H1 (cell line): ENCODE measurements at regions not wholly inside any gene's neighbourhood (a gene's known extent, or its start where the extent isn't known, plus 50 kb on each side); places are given as distances from the start of the nearest gene placed in this dataset.

ENCODE experiments used
- CTCF ChIA-PET: fragments of 300-600 bp; sonication (Branson Sonifier 250); formaldehyde crosslinking; loops from one replicate; lab custom pipeline; 2021; ENCODE audit not compliant: partially characterized antibody; lab: Charles Lee
- POLR2A ChIA-PET: fragments of 300-600 bp; sonication (Branson Sonifier 250); formaldehyde crosslinking; loops from one replicate; lab custom pipeline; 2021; ENCODE audit warnings: inconsistent platforms; ENCODE audit not compliant: partially characterized antibody; lab: Charles Lee
- DNase-seq, 2 experiments: peaks; one replicate each; pipeline versions ENCODE4 v3.0.0 to v3.0.0-alpha.2; 2010 to 2022; ENCODE audit warnings: low spot score in 2 of 2, low read depth in 1 of 2, mixed read lengths in 1 of 2
- FAIRE-seq: peaks from 2 replicates; lab custom pipeline; 2011; peaks lifted over from hg19 to GRCh38; lab: Jason Lieb, UNC
- H2AFZ ChIP-seq: 2 replicates; pipeline ENCODE4 v1.8.1; 2012; ENCODE audit warnings: low read length, inconsistent platforms
- H2AK5ac ChIP-seq: 2 replicates; pipeline ENCODE4 v1.6.1; 2013; ENCODE audit warnings: low read depth, low read length
- H2BK120ac ChIP-seq: replicated peaks from 2 replicates; pipeline ENCODE3; 2013; ENCODE audit warnings: low read depth, low read length, inconsistent platforms
- H2BK12ac ChIP-seq: 2 replicates; pipeline ENCODE4 v1.6.1; 2013; ENCODE audit warnings: low read depth, low read length
- H2BK15ac ChIP-seq: 2 replicates; pipeline ENCODE4 v1.6.1; 2013; ENCODE audit warnings: low read length
- H2BK20ac ChIP-seq: 2 replicates; pipeline ENCODE4 v1.6.1; 2013; ENCODE audit warnings: low read length
- H2BK5ac ChIP-seq: 2 replicates; pipeline ENCODE4 v1.6.1; 2013; ENCODE audit warnings: low read depth, low read length
- H3K14ac ChIP-seq: 2 replicates; pipeline ENCODE4 v1.6.1; 2013; ENCODE audit warnings: inconsistent platforms; ENCODE audit not compliant: insufficient read length
- H3K18ac ChIP-seq: 2 replicates; pipeline ENCODE4 v1.6.1; 2013; ENCODE audit warnings: low read length; ENCODE audit errors: extremely low read depth
- H3K23ac ChIP-seq: 2 replicates; pipeline ENCODE4 v1.6.1; 2013; ENCODE audit warnings: inconsistent platforms; ENCODE audit not compliant: insufficient read length
- H3K23me2 ChIP-seq: 2 replicates; pipeline ENCODE4 v1.6.1; 2013; ENCODE audit warnings: low read depth, low read length
- H3K27ac ChIP-seq: 2 replicates; pipeline ENCODE4 v1.6.1; 2011; ENCODE audit warnings: low read depth, low read length, inconsistent platforms
- H3K27me3 ChIP-seq, 4 experiments: replicated peaks in 1 of 4; 1 replicate in 1 of 4; 2 replicates in 3 of 4; pipeline versions ENCODE4 v1.6.1 to v1.8.1; 2011 to 2013; ENCODE audit warnings: low read length in 3 of 4, mild to moderate bottlenecking in 3 of 4, inconsistent platforms in 2 of 4, mixed read lengths in 2 of 4, moderate library complexity in 1 of 4; ENCODE audit not compliant: control insufficient read depth in 3 of 4, insufficient read depth in 3 of 4; ENCODE audit errors: extremely low read depth in 1 of 4
- H3K36me3 ChIP-seq, 4 experiments: 2 replicates each; pipeline versions ENCODE4 v1.6.1 to v1.8.1; 2011 to 2013; ENCODE audit warnings: mild to moderate bottlenecking in 4 of 4, low read length in 3 of 4, moderate library complexity in 2 of 4, control low read depth in 1 of 4, inconsistent platforms in 1 of 4; ENCODE audit not compliant: insufficient read depth in 4 of 4, control insufficient read depth in 2 of 4
- H3K4ac ChIP-seq: replicated peaks from 2 replicates; pipeline ENCODE3; 2013; ENCODE audit warnings: low read length, low read depth, mixed read lengths, inconsistent platforms; ENCODE audit not compliant: insufficient read length
- H3K4me1 ChIP-seq, 4 experiments: replicated peaks in 1 of 4; 1 replicate in 1 of 4; 2 replicates in 3 of 4; pipeline versions ENCODE4 v1.6.1 to v1.8.1; 2011 to 2013; ENCODE audit warnings: low read length in 3 of 4, inconsistent platforms in 2 of 4, mixed read lengths in 1 of 4; ENCODE audit not compliant: insufficient read depth in 4 of 4, control insufficient read depth in 3 of 4
- H3K4me2 ChIP-seq, 2 experiments: 2 replicates each; pipeline versions ENCODE4 v1.6.1 to v1.8.1; 2011 to 2013; ENCODE audit warnings: low read depth in 2 of 2, low read length in 2 of 2, control low read depth in 1 of 2, inconsistent platforms in 1 of 2, mild to moderate bottlenecking in 1 of 2; ENCODE audit not compliant: insufficient read depth in 1 of 2
- H3K4me3 ChIP-seq, 4 experiments: fragments of 200-600, 300-600 bp in 1 of 4; sonication (generic), shearing (Covaris generic), sonication (Bioruptor Twin) in 1 of 4; 2 replicates each; pipeline versions ENCODE4 v1.5.1 to v1.8.1; 2011 to 2016; ENCODE audit warnings: low read length in 4 of 4, low read depth in 3 of 4, control low read depth in 2 of 4, inconsistent platforms in 2 of 4, mild to moderate bottlenecking in 2 of 4, mixed read lengths in 1 of 4, moderate library complexity in 1 of 4; ENCODE audit not compliant: insufficient read depth in 2 of 4; ENCODE audit errors: extremely low read depth in 1 of 4
- H3K56ac ChIP-seq: replicated peaks from 2 replicates; pipeline ENCODE3; 2013; ENCODE audit warnings: low read depth, mild to moderate bottlenecking, mixed read lengths, low read length, inconsistent platforms; ENCODE audit not compliant: insufficient read length
- H3K79me1 ChIP-seq: 2 replicates; pipeline ENCODE4 v1.6.1; 2013; ENCODE audit warnings: low read depth, low read length, control low read depth
- H3K79me2 ChIP-seq, 2 experiments: 2 replicates each; pipeline versions ENCODE4 v1.6.1 to v1.8.1; 2012 to 2013; ENCODE audit warnings: low read length in 2 of 2, mild to moderate bottlenecking in 2 of 2, inconsistent platforms in 1 of 2; ENCODE audit not compliant: insufficient read depth in 2 of 2, control insufficient read depth in 1 of 2
- H3K9ac ChIP-seq, 4 experiments: replicated peaks in 1 of 4; 1 replicate in 1 of 4; 2 replicates in 3 of 4; pipeline versions ENCODE4 v1.6.1 to v1.8.1; 2011 to 2013; ENCODE audit warnings: low read depth in 3 of 4, low read length in 3 of 4, control low read depth in 2 of 4, mild to moderate bottlenecking in 2 of 4, moderate library complexity in 2 of 4, inconsistent platforms in 1 of 4; ENCODE audit errors: extremely low read depth in 1 of 4
- H3K9me3 ChIP-seq, 2 experiments: 2 replicates each; pipeline versions ENCODE4 v1.6.1 to v1.8.1; 2012 to 2013; ENCODE audit warnings: mild to moderate bottlenecking in 2 of 2, moderate library complexity in 2 of 2, control low read depth in 1 of 2, inconsistent platforms in 1 of 2, low read depth in 1 of 2, low read length in 1 of 2, mixed read lengths in 1 of 2; ENCODE audit not compliant: insufficient read depth in 2 of 2
- H4K20me1 ChIP-seq, 2 experiments: replicated peaks in 1 of 2; 2 replicates each; pipeline versions ENCODE3 to v1.8.1; 2011 to 2013; ENCODE audit warnings: inconsistent platforms in 2 of 2, low read length in 2 of 2, mild to moderate bottlenecking in 1 of 2; ENCODE audit not compliant: insufficient read depth in 2 of 2, control insufficient read depth in 1 of 2
- H4K5ac ChIP-seq: 2 replicates; pipeline ENCODE4 v1.6.1; 2013; ENCODE audit warnings: low read length, low read depth, mixed read lengths, inconsistent platforms; ENCODE audit not compliant: insufficient read length
- H4K8ac ChIP-seq: 2 replicates; pipeline ENCODE4 v1.8.0; 2013; ENCODE audit warnings: mild to moderate bottlenecking, moderate library complexity, low read length, inconsistent platforms; ENCODE audit not compliant: insufficient read depth; ENCODE audit errors: extremely low read depth
- H4K91ac ChIP-seq: replicated peaks from 2 replicates; pipeline ENCODE3; 2013; ENCODE audit warnings: low read length, mixed read lengths, inconsistent platforms; ENCODE audit not compliant: insufficient read length
- CTBP2 ChIP-seq: IDR thresholded peaks from 2 replicates; pipeline ENCODE4 v1.7.0; 2011; ENCODE audit warnings: borderline replicate concordance, mild to moderate bottlenecking, moderate library complexity, mixed read lengths, low read length; ENCODE audit not compliant: insufficient read depth, insufficient read length
- GABPA ChIP-seq: IDR thresholded peaks from 2 replicates; pipeline ENCODE4 v1.6.1; 2011; ENCODE audit warnings: mild to moderate bottlenecking, low read length, moderate library complexity, borderline replicate concordance; ENCODE audit not compliant: insufficient read depth
- JUN ChIP-seq: IDR thresholded peaks from 2 replicates; pipeline ENCODE4 v1.6.1; 2011; ENCODE audit warnings: low read depth, mild to moderate bottlenecking, improper control_type of control experiment, low read length
- MAFK ChIP-seq: IDR thresholded peaks from 2 replicates; pipeline ENCODE4 v1.6.1; 2012; ENCODE audit warnings: low read depth, mild to moderate bottlenecking, improper control_type of control experiment, low read length
- RAD21 ChIP-seq, 2 experiments: IDR thresholded peaks in 1 of 2; conservative IDR thresholded peaks in 1 of 2; 2 replicates each; pipeline ENCODE4 v1.6.1; 2011; ENCODE audit warnings: low read depth in 2 of 2, low read length in 2 of 2, improper control_type of control experiment in 1 of 2, inconsistent platforms in 1 of 2, mild to moderate bottlenecking in 1 of 2, moderate library complexity in 1 of 2
- RFX5 ChIP-seq: IDR thresholded peaks from 2 replicates; pipeline ENCODE4 v1.6.1; 2011; ENCODE audit warnings: low read depth, low read length, improper control_type of control experiment, borderline replicate concordance
- SP2 ChIP-seq: IDR thresholded peaks from 2 replicates; pipeline ENCODE4 v1.6.1; 2012; ENCODE audit warnings: mild to moderate bottlenecking, low read length, inconsistent platforms
- TAF1 ChIP-seq: IDR thresholded peaks from 2 replicates; pipeline ENCODE4 v1.6.1; 2011; ENCODE audit warnings: mild to moderate bottlenecking, low read depth, low read length
- YY1 ChIP-seq: IDR thresholded peaks from 2 replicates; pipeline ENCODE4 v1.6.1; 2011; ENCODE audit warnings: low read depth, mild to moderate bottlenecking, low read length
- WGBS, 2 experiments: shearing (Covaris generic) in 1 of 2; methylation state at CpG; one replicate each; pipeline versions ENCODE4 v1.1.6 to v1.1.7; 2013 to 2015; ENCODE audit warnings: low lambda C conversion rate in 2 of 2, mixed read lengths in 2 of 2, inconsistent platforms in 1 of 2, low coverage in 1 of 2, missing lambda C conversion rate in 1 of 2; ENCODE audit not compliant: insufficient replicate concordance in 2 of 2, insufficient coverage in 1 of 2, insufficient read length in 1 of 2; ENCODE audit errors: extremely low coverage in 1 of 2, missing lambda C conversion rate in 1 of 2; 5-methylcytosine and 5-hydroxymethylcytosine counted together
- TF ChIP-seq, protein P1 (sequence below): IDR thresholded peaks from 2 replicates; pipeline ENCODE4 v1.6.1; 2012; ENCODE audit warnings: low read length, inconsistent platforms
- TF ChIP-seq, protein P2 (sequence below): IDR thresholded peaks from 2 replicates; pipeline ENCODE4 v1.6.1; 2012; ENCODE audit warnings: inconsistent platforms

DNA sequence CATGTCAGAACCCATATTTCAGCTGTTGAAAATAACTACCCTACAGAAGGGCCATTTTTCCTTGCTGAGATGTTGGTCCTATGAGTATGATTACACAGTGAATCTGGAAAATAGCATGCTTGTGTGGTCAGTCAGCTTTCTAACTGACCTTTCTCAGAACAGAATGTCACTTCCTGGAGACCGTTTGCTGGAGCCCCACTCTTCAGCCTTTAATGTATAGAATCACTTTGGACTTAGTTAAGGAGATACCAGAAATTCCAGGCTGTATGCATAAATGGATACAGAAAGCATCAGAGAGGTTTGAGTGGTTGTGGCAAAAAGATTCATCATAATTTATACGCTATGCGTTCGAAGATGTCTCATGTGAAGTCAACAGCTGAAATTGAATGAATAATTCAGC is 488.1 kb downstream of the EBF1 start:
- Histone ChIP-seq H4K91ac (no peak overlapping the region), H2BK12ac (no peak overlapping the region), H2AK5ac (no peak overlapping the region), H3K79me1 (no peaks in the 10 kb centered on the region), H3K27ac (no peak overlapping the region), H3K4ac (no peak overlapping the region), H3K23ac (no peak overlapping the region), H3K4me3 (no peak overlapping the region), H3K4me2 (no peak overlapping the region), H2BK120ac (no peak overlapping the region), H2BK20ac (no peak overlapping the region), H3K27me3 (no peaks in the 10 kb centered on the region), H3K18ac (no peak overlapping the region), H3K23me2 (no peaks in the 10 kb centered on the region), H4K20me1 (no peaks in the 10 kb centered on the region), H3K4me1 (no peaks in the 10 kb centered on the region), H3K9ac (no peak overlapping the region), H3K14ac (no peak overlapping the region), H2BK15ac (no peak overlapping the region), H3K36me3 (no peaks in the 10 kb centered on the region), H2BK5ac (no peak overlapping the region), H2AFZ (no peak overlapping the region), H4K5ac (no peak overlapping the region), H3K9me3 (no peaks in the 10 kb centered on the region), H3K79me2 (no peaks in the 10 kb centered on the region), H4K8ac (no peak overlapping the region), H3K56ac (no peak overlapping the region)
- ChIA-PET POLR2A (no interaction called here), CTCF (no interaction called here)
- WGBS, 2 experiments = 98% methylated on average over 4 of the region's 4 CpGs; no CpG with 5 or more reads in 1 of the 2 experiments
- DNase-seq (no peak), FAIRE-seq (no peak)
- no peak for TF ChIP-seq SP2
- TF ChIP-seq JUN = no peak
- no peak for TF ChIP-seq RAD21 (IDR thresholded peaks at IDR 0.05 in 1 of 2, conservative IDR thresholded peaks at IDR 0.05 in 1 of 2; ENCODE audit: low read depth in 2 of 2, low read length in 2 of 2)
- TF ChIP-seq, protein P1, sequence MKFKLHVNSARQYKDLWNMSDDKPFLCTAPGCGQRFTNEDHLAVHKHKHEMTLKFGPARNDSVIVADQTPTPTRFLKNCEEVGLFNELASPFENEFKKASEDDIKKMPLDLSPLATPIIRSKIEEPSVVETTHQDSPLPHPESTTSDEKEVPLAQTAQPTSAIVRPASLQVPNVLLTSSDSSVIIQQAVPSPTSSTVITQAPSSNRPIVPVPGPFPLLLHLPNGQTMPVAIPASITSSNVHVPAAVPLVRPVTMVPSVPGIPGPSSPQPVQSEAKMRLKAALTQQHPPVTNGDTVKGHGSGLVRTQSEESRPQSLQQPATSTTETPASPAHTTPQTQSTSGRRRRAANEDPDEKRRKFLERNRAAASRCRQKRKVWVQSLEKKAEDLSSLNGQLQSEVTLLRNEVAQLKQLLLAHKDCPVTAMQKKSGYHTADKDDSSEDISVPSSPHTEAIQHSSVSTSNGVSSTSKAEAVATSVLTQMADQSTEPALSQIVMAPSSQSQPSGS = no peak
- TF ChIP-seq YY1 = no peak
- no peak for TF ChIP-seq TAF1
- TF ChIP-seq CTBP2 = no peak
- TF ChIP-seq MAFK = no peak
- TF ChIP-seq RFX5 = no peak
- TF ChIP-seq GABPA = no peak
- TF ChIP-seq, protein P2, sequence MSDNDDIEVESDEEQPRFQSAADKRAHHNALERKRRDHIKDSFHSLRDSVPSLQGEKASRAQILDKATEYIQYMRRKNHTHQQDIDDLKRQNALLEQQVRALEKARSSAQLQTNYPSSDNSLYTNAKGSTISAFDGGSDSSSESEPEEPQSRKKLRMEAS = no peak
